ENCODE measurements at regions not wholly inside any gene's neighbourhood (a gene's known extent, or its start where the extent isn't known, plus 50 kb on each side); places are given as distances from the start of the nearest gene placed in this dataset.

DNA sequence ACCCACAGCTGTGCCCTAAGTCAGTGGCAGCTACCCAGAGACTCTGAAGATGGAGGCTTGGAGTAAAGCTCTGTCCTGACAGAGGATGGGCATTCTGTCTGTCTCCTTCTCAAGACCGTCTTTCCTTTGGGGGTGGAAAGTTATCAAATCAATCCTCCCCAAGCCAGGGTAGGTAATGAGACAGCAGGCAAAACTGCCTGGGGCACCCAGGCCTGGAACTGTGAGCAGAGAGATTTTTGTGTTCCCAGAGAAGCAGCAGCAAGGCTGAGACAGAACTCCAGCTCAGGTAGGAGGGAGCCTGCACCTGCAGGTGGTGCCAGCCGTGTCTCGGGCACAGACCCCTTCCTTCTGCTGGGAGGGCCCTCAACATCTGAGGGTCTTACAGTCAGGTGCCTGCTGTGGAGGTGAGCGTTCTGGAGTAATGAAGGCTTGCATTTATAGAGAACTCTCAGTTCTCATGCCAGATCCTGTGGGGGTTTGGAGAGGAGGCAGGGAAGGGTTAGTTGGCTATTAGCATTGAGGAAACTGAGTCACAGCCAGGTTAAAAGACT lies 95.6 kb downstream of the RIPK4 start:
- DNase-seq: no peak

GRCh38 chr21:41670056-41670805 lies 96.6 kb downstream of the RIPK4 start:
- no peak for DNase-seq

DNA sequence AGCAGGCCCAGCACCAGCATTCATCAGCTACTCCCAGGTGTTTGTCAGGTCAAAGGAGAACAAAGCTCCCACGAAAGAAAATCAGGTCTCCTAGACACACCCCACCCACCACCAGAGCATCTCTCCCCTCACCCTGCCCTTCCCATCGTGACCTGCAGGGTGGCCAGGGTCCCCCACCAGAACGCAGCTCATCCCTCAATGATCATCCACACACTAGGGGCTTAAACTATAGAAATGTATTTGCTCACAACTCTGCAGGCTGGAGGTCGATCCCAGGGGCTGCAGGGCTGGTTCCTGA lies 97.4 kb downstream of the RIPK4 start:
- no peak for DNase-seq

- no peak for DNase-seq
These were observed 97.9 kb downstream of the RIPK4 start for GRCh38 chr21:41668686-41669532.

GRCh38 chr21:41668051-41668541 lies 98.8 kb downstream of the RIPK4 start:
- no peak for DNase-seq

DNA sequence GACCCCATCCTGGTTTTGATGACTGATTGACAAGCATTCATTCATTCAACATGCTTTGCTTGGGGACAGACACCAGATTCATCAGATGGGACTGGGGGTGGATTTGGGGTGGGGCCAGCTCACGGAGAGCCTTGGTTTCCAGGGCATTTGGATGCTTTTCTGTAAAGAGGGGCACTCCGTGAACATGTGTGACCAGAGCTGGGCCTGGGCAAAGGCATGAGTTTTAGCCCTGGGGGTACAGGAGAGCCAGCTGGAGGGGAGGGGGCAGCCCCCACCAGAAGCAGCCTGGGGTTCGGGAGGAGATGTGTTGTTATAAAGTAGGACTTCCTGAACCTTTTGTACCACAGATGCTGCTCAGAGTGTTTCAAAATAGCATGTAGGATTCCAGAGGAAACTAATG lies 99.7 kb downstream of the RIPK4 start:
- DNase-seq: no peak

DNA sequence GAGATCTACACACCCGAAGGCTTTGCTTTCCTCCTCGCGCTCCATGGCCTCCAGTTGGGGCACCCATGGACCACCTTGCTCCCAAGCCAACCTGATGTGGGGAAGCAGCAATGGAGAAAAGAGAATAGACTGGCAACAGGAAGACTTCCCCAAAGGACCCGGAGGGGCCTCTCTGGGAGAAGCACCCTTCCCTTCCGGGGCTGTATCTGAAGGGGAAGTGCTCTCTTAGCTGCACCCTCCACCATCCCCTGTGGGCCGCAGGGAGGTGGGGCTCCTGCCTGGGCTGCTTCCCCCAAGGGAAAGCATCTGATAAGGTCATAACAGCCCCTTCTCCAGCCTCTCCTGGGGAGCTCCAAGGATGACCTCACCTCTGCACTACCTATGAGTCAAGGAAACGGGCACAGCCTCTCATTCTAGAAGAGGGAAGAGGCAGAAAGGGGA lies 100.2 kb downstream of the RIPK4 start:
- DNase-seq: no peak

DNA sequence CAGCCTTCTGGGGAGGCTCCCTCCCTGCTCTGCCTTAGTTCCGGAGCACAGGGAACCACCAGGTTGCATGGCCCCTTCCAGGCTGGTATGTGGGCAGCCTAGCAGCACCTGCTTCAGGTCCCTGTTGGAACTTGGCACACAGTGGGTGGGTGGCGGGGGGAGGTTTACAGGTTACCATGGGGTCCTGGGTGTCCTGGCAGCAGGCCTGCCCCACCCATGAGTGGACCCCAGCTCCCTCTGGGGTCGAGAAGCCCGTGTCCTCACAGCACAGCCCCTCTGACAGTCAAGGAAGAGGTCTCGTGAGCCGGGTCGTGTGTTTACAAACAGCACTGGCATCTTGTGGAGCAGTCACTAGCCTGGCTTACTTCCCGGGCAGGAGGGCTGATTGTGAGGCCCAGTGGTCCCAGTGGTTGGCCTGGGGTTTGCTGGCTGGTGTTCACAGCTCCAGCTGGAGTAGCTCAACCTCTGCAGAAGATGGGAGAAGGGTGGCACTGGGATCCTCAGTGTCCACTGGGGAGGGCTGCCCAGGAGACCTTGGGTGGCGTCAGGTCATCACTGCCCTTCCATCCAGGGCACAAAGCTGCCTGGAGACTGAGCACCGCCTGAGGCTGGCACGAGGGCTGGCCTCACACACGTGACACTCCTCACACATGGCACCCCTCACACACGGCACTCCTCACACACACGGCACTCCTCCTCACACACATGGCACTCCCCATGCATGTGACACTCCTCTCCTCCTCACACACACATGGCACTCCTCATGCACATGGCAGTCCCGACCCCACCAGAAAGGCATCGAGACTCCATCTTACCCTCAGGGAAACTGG lies 100.9 kb downstream of the RIPK4 start:
- no peak for DNase-seq

- DNase-seq: no peak
These were observed 101.7 kb downstream of the RIPK4 start for GRCh38 chr21:41664881-41665765.

- DNase-seq: no peak
These were observed 102.8 kb downstream of the RIPK4 start for GRCh38 chr21:41663805-41664788.

GRCh38 chr21:41662761-41663160 lies 104.1 kb downstream of the RIPK4 start:
- DNase-seq: no peak

DNA sequence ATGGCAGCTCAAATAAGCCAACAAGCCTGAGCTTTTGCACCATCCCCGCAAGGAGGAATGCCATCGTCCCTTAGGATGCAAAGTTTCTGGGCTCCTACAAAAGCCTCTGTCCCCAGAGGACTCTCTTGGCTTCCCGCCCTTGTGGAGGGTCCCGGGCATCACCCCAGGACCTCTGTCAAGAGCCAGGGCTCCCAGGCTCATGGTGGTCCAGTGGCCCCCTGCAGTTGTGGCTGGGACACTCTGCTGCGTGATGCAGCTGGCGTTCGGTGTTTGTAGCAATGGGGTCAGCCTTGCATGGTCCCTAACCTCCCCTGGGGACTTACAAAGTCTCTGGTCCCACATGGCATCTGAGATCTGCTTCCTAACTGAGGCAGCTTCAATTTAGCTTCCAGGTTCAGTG lies 104.7 kb downstream of the RIPK4 start:
- DNase-seq: no peak

DNA sequence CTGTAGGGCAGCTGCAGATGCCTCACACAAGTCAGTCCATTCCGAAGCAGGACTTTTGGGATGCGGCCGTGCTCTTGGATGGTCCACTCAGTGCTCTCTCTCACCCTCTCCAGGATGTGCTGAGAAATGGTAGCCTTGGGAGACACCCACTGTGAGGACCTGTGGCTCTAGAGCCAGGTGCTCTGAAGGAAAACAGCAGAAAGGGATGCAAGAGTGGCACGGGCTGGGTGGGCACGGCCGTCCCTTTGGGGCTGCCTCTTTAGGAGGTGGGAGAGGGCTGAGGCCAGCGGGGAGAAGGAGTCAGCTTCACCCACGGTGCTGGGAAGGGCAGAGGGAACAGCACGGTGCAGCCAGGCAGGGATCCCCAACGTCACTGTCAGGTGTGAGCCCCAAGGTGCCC lies 106.1 kb downstream of the RIPK4 start:
- no peak for DNase-seq

DNA sequence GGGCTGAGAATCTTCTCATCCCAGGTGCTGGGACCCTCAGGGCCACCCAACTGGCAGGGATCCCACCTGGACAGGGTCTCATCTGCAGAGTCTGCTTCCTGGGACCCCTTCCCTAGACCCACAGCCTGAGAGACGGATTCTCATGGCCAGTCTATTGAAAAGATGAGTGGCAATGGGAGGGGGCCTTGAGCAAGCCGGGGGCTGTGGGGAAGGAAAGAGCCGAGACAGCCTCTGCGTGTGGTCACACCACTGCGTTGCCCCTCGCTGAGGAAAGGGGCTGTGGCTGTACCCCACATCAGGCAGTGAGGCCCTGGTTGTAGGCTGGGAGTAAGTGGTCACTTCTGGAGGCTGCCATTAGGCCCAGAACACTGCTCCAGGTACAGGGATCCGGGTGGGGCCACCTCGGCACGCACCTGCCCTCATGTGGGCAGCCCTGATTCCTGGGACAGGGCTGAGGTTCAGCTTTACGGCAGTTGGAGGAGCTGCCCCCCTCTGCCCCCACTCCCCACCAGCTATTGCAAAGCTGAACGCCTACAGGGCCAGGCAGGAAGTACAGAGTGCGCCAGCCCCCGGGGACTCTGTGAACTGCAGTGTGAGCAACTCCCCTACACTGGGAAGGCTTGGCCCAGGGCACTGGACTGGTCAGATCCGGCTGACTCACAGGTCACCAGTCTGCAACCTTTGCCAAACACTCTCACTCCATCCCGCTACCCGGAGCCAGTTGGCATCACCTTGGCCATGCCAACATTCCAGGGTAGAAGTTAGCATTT lies 106.9 kb downstream of the RIPK4 start:
- DNase-seq: no peak

- no peak for DNase-seq
These were observed 109.8 kb downstream of the RIPK4 start for GRCh38 chr21:41656946-41657525.

DNA sequence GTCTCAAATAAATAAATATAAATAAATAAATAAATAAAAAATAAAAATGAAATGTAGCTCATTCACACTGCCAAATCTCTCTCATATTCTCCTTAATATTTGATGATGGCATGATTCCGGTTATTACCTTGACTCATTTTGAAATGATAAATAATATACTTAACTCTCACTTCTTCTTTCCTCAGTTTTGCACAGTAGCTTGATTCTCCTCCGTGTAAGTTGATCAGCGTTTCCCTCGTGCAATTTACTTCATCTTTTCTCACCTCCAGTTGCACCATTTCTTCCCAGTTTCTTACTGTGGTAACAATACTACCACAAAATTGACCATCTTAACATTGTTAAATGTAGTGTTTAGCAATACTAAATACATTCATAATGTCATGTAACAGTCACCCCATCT lies 111.6 kb downstream of the RIPK4 start:
- no peak for DNase-seq

DNA sequence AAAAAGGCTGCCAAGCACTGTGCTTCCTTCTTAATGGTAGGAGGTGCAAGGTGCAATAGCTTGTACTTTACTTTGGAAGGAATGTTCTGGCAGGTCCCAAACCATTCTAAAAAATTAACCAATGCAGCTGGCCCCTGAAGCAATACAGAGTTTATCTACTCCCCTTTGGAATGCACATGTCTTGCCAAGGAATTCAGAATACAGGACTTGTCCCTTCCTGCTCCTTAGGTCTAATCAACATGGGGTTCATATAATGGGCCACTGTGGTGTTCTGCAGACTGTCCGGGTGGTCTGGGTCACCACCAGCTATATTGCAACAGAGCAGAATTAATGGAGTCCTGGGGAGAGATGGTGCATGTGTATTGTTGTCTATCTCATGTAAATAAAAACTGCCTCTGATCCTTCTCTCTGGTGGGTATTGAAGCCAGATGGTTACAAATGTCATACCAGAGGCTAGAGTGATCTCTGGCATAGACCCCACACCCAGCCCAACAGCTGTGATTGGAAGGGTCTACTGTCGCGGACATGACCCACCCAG lies 112.8 kb downstream of the RIPK4 start:
- DNase-seq: no peak

GRCh38 chr21:41653243-41653953 lies 113.5 kb downstream of the RIPK4 start:
- no peak for DNase-seq
